Omental fat pad (tissue), 3 donors: ENCODE measurements at regions not wholly inside any gene's neighbourhood (a gene's known extent, or its start where the extent isn't known, plus 50 kb on each side); places are given as distances from the start of the nearest gene placed in this dataset.

Experiments
- ATAC-seq: fragments of 150-250 bp; one replicate; pipeline ENCODE4 v1.9.1; 2016; ENCODE audit warnings: mild to moderate bottlenecking, moderate library complexity; ENCODE audit not compliant: low FRiP score
- DNase-seq: peaks from one replicate; pipeline ENCODE4 v3.0.0-alpha.2; 2019; ENCODE audit warnings: low spot score
- CTCF ChIP-seq, 3 donors: fragments of 450-650 bp; IDR thresholded peaks; one replicate each; pipeline ENCODE4 v1.5.1; 2016 to 2017; ENCODE audit warnings: antibody characterized with exemption in 3 of 3, mild to moderate bottlenecking in 3 of 3, moderate library complexity in 2 of 3

- no peak for ATAC-seq
- TF ChIP-seq CTCF (IDR thresholded peaks at IDR 0.05) = no peak
- no peak for DNase-seq
Measured at GRCh38 chr16:82504836-82505235, 121.9 kb upstream of the CDH13 start.

- DNase-seq (no peak), ATAC-seq (no peak)
- no peak for TF ChIP-seq CTCF (IDR thresholded peaks at IDR 0.05)
Measured at GRCh38 chr16:82499302-82499701, 127.5 kb upstream of the CDH13 start.

- no peak for DNase-seq
- no peak for ATAC-seq
- no peak for TF ChIP-seq CTCF (IDR thresholded peaks at IDR 0.05)
Measured at GRCh38 chr16:82497139-82497538, 129.6 kb upstream of the CDH13 start.

GRCh38 chr16:82488460-82488859, 138.3 kb upstream of the CDH13 start:
- ATAC-seq (no peak), DNase-seq (no peak)
- TF ChIP-seq CTCF (IDR thresholded peaks at IDR 0.05) = no peak

GRCh38 chr16:82481455-82481854, 145.3 kb upstream of the CDH13 start:
- TF ChIP-seq CTCF (IDR thresholded peaks at IDR 0.05) = no peak
- DNase-seq (no peak), ATAC-seq (no peak)

- no peak for ATAC-seq
- DNase-seq = no peak
- no peak for TF ChIP-seq CTCF (IDR thresholded peaks at IDR 0.05)
Measured at GRCh38 chr16:82476786-82477185, 150.0 kb upstream of the CDH13 start.

GRCh38 chr16:82470620-82471152, 156.1 kb upstream of the CDH13 start:
- DNase-seq (no peak), ATAC-seq (no peak)
- no peak for TF ChIP-seq CTCF (IDR thresholded peaks at IDR 0.05)
